Cerebellar cortex (tissue), 1 donor: ENCODE measurements at regions not wholly inside any gene's neighbourhood (a gene's known extent, or its start where the extent isn't known, plus 50 kb on each side); places are given as distances from the start of the nearest gene placed in this dataset.

Experiments
- DNase-seq: peaks from one replicate; pipeline ENCODE4 v3.0.0-alpha.2; 2015; ENCODE audit warnings: low spot score

DNA sequence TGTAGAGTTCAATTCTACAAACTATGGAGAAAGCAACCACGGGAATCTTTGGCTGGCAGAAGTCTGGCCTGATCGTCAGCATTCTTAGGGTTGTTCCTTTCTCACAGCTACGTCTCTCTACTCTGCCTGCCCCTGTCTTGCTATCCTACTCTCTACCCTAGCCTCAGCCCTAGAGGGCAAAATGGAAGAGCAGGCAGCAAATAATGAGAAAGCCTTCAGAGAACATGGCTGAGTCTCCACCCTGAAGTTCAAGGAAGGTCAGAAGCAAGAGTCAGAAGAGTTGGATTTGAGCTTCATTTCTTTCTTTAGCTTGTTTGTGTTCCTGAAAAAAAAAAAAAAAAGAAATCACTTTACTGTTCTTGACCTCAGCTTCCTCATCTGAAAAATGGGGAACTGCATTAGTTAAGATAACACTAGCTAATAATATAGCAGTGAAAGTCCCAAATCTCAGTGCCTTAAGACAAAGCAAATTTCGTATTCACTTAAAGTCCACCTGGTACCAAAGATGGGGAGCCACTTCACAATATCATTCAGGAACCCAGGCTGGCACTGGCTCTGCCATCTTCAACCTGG, 50.2 kb upstream of the CCND2 start:
- DNase-seq = no peak

DNA sequence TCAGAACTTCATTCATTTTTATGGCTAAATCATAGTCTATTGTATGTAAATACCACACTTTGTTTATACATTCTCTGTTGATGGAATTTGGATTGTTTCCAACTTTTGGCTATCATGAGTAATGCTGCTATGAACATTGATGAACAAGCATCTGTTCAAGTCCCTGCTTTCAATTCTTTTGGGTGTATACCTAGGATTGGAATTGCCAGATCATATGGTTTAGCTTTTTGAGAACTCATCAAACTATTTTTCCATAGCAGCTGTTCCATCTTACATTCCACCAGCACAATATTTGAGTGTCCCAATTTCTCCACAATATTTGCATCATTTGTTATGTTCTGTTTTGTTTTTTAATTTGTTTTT, 52.3 kb upstream of the CCND2 start:
- DNase-seq = no peak

DNA sequence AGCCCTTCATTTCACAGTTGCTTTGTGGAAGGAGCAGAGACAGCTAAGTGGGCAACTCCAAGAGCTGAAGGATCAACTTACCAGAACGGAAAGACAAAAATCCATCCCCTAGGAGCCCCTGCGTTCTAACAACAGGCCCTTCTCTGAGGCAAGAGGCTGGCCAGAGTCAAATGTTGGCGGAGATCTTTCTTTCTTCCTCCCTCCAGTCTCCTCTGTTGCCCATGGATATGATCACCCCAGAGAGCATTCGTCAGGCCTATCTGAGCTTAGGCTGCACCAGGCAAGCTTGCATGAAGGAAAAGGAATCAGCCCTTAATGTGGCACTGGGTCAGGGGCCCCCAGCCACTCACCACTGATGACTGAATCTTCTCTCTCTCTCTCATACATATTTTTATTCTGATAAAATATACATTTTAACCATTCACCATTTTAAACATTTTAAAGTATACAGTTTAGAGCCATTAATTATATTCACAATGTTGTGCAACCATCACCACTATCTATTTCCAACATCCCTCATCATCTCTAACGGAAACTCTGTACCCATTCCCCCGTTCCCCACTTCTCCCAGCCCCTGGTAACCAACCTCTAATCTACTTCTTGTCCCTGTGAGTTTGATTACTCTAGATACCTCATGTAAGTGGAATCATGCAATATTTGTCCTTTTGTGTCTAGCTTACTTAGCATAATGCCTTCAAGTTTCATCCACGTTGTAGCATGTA, 52.9 kb upstream of the CCND2 start:
- no peak for DNase-seq

DNA sequence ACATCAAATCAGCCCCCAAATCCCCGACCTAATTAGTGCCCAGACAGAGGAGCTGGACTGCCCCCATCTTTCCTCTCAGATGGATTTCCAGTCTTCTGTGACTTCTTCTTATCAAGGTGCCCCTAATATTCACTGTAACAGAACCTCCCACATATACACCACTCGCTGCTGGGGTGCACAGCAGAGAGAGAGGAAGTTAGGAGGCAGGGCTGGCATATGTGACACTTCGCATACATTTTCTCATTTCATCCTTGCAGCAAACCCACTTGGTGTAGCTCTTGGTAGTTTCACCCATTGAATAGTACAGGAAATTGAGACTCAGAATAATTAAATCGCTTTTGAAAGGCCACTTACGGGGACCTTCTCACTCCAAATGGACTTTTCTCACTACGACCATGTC, 56.5 kb upstream of the CCND2 start:
- DNase-seq = no peak

DNA sequence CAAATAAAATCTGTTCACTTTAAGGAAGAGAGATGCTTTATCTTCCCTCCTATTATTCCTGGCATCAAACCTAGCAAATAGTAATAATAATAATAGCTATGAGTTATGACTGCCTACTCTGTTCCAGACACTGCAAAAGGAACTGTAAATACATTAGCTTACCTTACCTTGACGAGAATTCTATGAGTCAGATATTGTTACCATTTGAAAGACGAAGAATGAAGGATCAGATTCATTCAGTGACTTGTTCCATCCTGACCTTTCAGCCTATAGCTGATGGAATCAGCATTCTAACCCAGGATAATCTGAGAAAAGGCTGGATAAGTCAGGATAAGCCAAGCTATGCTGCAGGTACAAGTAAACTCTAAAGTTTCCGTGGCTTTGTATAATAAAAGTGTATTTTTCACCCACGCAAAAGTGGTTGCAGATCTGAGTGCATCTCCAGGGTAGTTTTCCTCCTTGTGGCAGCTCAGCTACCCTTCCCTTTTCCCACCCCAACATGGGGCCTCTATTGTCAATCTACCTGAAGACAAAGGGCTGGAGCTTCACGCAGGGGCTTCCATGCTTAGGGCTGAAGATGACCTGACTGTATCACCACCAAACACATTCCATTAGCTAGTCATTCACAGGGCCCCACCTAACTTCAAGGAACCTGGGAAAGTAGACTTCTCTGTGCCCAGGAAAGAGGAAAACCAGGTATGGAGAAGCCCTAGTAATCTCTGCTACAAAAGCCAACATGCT, 57.2 kb upstream of the CCND2 start:
- no peak for DNase-seq

DNA sequence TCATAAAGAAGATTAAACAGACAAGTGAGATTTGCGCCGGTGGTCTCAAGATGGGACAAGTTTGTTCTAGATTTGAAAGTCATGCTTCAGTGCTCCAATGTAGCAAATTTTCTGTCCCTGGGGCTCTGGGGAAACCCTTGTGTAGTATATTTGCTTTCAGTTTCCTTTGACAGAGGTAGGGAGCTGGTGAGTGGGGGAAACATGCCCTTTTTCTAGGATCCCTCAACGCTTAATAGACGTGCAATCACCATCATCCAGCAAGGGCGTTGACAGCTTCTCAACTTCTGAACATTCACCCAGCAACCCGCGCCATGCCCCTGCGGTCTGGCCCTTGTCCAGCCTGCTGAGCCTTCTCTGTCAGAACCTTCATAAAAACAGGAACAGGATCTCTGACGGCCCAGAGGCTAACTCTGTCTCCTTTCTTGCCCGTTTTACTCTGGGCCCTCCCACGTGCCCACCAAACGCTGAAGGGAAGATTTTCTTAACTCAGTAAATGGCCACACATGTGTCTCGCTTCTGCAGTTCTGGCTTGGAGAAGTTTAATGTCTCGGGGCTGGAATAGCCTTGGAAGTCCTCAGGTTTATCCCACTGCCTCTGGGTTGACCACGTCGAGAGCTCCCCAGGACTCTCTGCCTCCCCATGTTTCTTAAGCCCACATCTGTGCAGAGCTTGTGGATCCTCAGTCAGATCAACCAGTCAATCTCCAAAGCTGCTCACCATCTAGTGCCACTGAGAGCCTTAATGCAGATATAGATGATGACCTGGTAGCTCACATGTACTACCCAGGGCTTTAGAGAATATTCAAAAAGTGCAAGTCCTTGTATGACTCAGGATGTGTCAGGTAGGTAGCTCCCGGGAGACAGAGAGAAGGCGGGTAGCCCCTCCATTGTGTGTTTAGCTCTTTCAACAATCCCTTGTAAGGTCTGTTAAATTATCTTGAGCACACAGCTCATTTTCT, 58.1 kb upstream of the CCND2 start:
- no peak for DNase-seq

DNA sequence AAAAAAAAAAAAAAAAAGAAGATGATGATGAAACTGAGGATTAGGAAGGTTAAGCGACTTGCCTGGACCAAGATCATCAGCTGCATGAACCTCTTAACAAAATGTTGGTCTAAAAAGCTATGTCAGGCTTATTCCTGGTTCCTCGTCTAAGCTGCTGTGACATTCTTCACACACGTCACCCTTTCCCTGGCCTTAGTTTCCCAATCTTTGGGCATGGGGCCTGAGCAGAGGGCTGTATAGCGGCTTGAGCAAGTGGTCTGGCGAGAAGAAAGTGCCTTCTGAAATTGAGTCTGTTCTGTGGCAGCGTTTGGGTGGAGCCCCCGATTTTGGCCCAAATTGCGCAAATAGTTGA, 58.7 kb upstream of the CCND2 start:
- DNase-seq = no peak

DNA sequence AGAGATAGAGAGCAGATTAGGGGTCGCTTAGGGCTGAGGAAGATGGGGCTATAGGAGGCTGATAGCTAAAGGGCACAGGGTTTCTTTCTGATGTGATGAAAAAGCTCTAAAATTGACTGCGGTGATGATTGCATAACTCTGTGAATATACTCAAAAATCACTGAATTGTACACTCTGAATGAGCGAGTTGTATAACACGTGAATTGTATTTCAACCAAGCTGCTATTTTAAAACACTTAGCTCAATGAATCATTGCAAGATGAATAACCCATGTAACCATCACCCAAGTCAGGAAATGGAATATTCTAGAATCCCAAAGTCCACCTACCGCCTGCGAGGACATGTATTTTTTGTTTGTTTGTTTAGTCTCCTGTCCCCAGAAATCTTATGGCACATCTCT, 60.1 kb upstream of the CCND2 start:
- no peak for DNase-seq

DNA sequence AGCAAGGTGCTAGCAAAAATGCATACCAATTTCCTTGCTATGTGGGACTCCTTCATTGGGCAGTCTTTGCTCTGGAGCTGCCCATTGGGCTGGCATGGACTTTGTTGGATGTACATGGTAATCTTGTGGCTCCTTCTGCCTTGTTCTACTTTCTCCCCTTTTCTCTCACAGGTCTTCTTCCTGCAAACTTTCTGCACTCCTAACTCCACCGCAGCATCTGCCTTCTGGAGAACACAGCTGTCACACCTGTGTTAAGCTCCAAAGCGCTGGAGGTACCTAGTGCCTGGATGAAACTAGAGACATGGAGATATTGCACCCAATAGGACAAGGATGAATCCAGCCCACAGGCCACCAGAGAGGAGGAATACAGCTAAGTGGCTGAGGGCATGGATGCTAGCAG, 60.7 kb upstream of the CCND2 start:
- DNase-seq = no peak

DNA sequence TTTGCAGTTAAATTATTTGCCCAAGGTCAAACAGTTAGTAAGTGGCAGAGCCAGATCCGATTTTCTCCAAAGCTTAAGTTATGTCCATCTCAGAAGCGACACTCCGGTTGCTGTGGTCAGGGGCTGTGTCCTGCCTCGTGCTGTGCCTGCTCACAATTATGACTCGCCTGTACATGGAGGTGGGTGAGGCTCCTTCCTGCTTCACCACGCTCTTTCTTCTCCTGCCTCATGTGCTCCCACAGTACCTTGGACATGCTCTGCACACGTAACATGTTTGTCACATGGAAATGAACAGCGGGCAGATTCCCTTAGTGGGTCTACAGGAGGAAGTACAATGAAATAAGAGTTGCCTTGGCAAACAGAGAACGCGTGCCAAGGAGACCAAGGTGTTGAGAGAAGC, 62.2 kb upstream of the CCND2 start:
- no peak for DNase-seq

DNA sequence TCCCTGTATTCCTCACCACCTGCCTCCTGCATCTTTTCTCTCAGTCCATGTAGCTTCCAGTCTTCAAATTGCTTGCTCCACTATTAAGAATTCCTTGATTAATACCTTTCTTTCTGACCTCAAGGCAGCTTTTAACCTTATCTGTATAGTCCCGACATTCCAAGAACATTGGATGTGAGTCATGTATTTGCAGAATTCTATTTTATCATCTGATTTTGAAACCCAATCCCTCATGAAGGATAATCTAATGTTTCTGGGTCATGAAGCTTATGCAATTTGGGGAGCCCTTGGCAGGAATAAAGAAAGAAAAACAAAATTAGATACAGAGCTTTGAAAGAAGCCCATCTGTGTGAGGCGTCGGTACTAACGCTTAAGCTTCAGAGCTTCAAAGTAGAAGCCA, 63.4 kb upstream of the CCND2 start:
- DNase-seq = no peak

DNA sequence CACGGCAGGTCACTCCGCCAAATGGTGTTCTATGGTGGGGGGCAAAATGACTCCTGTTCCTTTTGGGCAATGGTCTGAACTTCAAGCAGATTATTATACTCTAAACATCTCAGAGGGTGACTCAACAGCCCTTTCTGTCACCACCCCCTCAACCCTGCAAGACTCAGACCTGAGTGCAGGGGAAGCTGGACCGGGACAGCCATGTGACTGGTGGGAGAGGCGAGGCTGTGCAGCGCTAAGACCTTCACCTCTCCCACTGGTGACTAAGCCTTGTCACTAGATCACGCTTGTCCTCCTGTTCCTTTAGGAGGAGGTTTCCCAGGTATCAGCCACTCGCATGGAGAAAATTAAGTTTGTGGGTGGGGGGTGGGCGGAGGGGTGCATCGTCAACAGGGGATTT, 67.1 kb upstream of the CCND2 start:
- DNase-seq = no peak

DNA sequence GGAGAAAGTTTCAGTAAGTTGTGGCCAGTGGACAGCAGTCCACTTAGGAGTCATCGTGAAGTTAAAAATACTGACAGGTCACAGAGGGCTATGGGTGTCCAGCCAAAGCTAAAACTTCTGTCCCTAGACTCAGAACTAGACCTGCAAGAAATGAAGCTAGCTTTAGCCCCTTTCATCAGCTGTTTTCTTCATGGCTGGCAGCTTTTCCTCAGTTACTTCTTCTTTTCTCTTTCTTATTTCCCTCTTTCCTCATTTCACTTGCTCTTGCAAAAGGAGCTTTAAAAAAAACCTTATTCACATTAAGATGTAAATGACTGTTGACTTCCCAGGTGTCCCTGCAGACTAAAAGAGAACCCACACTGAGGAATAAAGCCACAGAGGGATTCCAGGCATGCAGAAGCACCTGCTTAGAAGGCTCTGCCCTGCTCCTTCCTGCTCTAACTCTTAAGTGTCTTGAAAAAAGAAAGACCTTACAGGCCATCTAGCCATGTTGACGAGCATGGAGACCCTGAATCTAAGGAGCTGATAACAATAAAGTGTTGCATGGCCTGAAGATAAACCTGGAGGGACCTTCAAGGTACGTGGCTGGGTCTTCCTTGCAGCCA, 69.7 kb upstream of the CCND2 start:
- DNase-seq = no peak

DNA sequence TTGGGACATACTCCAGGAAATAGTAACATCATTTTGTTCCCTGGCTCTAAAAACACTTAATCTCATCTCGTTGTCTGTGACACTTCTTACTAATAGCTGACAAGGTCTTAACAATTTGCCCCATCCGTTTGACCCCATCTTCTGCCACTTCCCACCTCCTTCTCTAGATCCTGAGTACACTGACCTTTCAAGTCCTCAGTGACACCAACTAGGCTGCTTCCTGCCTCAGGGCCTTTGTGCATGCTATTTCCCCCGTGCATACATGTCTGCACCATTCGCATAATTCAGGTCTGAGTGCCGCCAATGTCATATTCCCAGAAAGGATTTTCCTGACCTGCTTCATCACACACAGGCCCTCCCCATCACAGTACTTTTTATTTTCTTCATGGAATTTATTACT, 70.6 kb upstream of the CCND2 start:
- no peak for DNase-seq

DNA sequence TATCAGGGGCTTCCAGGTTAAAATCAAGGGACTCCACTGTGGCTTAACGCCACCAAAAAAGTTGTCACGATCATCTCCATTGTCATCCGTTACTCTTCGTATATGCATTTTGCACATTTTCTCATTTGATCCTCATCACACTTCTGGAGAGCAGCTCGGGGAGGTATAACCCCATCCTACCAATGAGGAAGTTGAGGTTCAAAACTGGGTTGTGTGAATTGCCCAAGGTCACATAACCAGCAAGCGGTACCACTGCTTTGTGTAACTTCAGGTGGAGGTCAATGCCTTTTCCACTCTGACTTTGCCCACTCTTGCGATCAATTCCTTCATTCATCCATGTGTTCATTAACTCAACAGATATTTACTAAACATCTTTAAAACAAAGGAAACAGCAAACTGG, 71.1 kb upstream of the CCND2 start:
- DNase-seq = no peak

DNA sequence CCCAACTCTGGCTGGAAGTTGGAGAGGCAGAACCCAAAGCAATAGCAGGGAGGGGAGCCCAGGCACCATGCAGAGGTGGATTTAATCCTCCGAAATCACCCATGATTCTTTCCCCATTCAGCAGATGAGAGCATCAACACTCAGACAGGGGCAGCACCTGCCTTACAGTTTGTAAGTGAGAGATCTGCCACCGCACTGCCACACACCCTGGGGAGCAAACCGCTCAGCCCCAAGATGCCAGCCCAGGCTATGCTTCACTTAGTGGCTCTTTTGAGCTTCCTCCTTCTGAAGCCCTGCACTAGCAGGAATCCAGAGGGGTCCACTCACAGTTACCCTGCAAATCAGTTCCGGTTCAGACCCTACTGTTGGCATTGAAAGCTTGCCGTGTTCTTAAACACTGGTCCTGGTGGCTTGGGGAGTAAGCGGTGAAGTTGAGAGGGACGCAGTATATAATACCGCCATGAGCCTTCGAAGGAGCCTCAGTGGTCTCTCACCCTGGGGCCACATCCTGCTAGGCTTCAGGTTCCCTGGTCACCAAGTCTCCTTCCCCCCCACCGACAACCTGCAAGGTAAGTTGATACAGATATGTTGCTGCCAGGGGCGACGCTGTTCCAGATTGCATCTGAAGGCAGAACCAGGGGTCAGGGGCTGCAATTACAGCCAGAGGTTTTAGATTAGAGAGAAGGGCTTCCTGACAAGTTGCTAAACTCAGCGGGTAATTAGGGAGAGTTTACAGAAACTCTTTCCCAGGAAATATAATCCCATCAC, 72.0 kb upstream of the CCND2 start:
- DNase-seq = no peak

DNA sequence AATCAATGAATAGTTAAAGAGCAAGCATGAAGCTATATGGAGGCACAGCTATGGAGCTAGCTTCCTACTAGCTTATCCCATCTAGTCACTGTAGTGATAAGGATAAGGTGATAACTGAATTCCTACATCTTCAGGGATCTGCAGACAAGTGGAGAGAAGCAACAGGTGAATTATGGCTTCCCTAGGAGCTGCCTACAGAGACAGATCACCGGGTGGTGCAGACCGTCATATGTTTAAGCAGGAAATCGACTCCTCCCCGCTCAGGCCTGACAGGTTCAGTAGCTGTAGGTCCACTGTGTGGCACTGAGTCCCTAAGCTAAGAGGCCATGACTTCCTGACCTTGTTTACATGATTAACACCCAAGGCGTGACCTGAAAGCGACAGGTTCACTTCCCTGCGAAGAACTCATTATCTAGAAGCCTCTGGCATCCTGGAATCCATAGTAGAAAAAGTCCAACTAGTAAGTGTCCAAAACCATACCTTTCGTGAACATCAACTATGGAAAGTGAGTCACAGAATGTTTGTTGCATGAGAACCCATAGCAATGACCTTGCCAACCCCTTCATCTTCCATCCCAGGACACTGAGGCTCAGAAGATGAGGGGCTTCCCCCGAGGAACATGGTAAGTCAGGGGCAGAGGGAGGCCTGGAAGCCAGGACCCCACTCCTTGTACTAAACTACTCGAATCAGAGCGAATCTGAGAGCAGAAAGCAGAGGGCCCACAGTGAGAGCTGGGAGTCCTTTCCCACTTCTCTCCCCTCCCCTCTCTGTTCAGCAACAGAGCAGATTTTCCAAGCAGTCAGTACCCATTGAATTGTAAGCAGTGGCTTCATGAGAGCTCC, 75.4 kb upstream of the CCND2 start:
- no peak for DNase-seq

DNA sequence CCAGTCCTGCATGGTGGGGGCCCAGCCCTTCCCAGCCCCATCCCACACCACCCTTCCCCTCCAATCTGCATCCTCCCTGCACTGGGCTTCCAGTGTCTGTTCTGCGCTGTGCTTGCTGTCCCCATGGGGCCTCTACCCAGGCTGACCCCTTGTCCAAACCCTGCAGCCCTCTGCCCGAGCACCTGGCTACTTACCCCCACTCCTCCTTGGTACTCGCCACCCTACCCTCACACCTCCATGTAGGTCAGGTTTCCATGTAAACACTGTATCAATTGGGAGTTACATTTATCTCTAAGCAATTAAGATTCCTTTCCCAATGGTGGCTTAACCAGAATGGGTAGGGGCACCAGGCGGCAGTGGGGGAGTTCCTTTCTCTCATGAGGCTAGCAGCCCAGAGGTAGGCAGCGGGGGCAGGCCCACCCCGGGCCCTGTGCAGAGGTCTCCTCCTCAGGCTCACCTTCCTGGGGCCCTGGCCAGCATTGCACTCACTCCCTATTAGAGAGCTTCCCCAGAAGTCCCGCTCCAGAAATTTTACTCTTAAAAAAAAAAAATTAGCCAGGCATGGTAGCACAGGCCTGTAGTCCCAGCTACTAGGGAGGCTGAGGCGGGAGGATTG, 76.6 kb upstream of the CCND2 start:
- no peak for DNase-seq

DNA sequence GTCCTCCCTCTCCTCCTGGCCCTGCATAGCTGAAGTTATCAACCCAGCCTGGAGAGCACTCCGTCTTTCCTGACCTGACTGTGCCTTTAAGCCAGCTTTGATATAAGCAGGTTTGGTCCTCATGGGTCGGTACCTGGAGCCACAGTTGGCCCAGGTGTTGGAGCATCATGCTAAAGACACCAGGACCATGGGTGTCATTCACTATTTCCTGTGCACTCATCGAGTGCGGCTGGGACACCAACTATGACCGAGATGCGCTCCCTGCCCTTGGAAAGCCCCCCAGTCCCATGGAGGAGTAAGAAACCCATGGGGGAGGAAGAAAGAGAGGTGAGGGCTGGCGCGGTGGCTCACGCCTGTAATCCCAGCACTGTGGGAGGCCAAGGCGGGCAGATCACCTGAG, 78.9 kb upstream of the CCND2 start:
- no peak for DNase-seq

DNA sequence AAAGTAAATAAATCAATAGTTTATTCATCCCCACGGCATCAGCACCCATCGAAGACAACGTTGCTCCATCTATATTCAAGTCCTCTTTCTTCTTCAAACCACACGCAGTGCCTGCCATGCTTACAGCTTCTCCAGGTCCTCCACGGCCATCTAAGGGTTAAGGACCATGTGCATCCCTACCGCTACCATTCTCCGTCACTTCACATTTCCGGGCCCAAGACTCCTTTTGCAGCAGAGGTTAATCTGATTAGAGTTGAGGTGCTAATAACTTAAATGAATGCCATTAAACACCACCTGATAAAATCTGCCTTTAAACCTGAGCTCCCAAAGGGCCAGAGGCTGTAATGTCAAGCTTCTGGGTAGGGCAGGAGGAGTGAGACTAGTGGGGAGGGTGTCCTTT, 79.7 kb upstream of the CCND2 start:
- no peak for DNase-seq
